ENCODE measurements at regions not wholly inside any gene's neighbourhood (a gene's known extent, or its start where the extent isn't known, plus 50 kb on each side); places are given as distances from the start of the nearest gene placed in this dataset.

- Histone ChIP-seq H3K4me3 (no peak overlapping the region), H3K27me3 (no peaks in the 10 kb centered on the region), H3K36me3 (no peaks in the 10 kb centered on the region), H3K4me1 (no peaks in the 10 kb centered on the region), H3K9me3 (no peaks in the 10 kb centered on the region), H3K27ac (no peak overlapping the region)
- ATAC-seq (no peak), DNase-seq (no peak)
- TF ChIP-seq, protein P1, sequence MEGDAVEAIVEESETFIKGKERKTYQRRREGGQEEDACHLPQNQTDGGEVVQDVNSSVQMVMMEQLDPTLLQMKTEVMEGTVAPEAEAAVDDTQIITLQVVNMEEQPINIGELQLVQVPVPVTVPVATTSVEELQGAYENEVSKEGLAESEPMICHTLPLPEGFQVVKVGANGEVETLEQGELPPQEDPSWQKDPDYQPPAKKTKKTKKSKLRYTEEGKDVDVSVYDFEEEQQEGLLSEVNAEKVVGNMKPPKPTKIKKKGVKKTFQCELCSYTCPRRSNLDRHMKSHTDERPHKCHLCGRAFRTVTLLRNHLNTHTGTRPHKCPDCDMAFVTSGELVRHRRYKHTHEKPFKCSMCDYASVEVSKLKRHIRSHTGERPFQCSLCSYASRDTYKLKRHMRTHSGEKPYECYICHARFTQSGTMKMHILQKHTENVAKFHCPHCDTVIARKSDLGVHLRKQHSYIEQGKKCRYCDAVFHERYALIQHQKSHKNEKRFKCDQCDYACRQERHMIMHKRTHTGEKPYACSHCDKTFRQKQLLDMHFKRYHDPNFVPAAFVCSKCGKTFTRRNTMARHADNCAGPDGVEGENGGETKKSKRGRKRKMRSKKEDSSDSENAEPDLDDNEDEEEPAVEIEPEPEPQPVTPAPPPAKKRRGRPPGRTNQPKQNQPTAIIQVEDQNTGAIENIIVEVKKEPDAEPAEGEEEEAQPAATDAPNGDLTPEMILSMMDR (IDR thresholded peaks at IDR 0.05) = no peak
- intact Hi-C loops (cut with DNase I) = no loop called here
Measured at GRCh38 chr9:90476058-90476457, 166.6 kb downstream of the DIRAS2 start.

- ATAC-seq (no peak), DNase-seq (no peak)
- intact Hi-C loops (cut with DNase I) = no loop called here
- H3K36me3 ChIP-seq = no peaks in the 10 kb centered on the region
- H3K27ac ChIP-seq = no peak overlapping the region
- no peak overlapping the region for H3K4me3 ChIP-seq
- H3K27me3 ChIP-seq = no peaks in the 10 kb centered on the region
- H3K9me3 ChIP-seq = no peaks in the 10 kb centered on the region
- TF ChIP-seq, protein P1 (IDR thresholded peaks at IDR 0.05) = no peak
- no peaks in the 10 kb centered on the region for H3K4me1 ChIP-seq
Measured at GRCh38 chr9:90477535-90477934, 165.1 kb downstream of the DIRAS2 start.

- Histone ChIP-seq H3K27me3 (no peaks in the 10 kb centered on the region), H3K27ac (no peak overlapping the region), H3K9me3 (no peaks in the 10 kb centered on the region), H3K4me3 (no peak overlapping the region), H3K36me3 (no peaks in the 10 kb centered on the region), H3K4me1 (no peaks in the 10 kb centered on the region)
- TF ChIP-seq, protein P1 (IDR thresholded peaks at IDR 0.05) = no peak
- intact Hi-C loops (cut with DNase I) = no loop called here
- no peak for DNase-seq
- no peak for ATAC-seq
Measured at GRCh38 chr9:90478821-90479220, 163.8 kb downstream of the DIRAS2 start.

GRCh38 chr9:90485028-90485427, 157.6 kb downstream of the DIRAS2 start:
- H3K4me3 ChIP-seq = no peak overlapping the region
- H3K36me3 ChIP-seq = no peaks in the 10 kb centered on the region
- H3K27me3 ChIP-seq = no peaks in the 10 kb centered on the region
- TF ChIP-seq, protein P1 (IDR thresholded peaks at IDR 0.05) = no peak
- ATAC-seq (no peak), DNase-seq (no peak)
- intact Hi-C loops (cut with DNase I) = no loop called here
- no peak overlapping the region for H3K27ac ChIP-seq
- no peaks in the 10 kb centered on the region for H3K9me3 ChIP-seq
- H3K4me1 ChIP-seq = no peaks in the 10 kb centered on the region

DNA sequence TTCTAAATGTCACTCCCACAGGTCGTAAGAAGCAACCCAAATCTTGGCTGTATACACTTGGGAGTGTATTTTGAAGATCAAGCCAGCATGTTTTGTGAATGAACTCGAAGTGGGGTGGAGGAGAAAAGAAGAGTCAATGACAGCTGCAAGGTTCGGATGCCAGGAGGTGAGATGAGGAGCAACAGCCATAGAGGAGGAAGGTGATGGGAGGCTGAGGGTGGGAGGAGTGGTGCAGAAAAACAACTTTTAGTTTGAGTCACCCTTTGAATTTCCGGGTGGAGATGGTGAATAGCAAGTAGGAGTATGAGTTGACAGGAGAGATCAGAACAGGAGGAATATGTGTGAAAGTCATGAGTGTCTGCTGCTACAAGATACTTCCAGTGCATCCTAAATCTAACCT, 153.6 kb downstream of the DIRAS2 start:
- TF ChIP-seq, protein P1 (IDR thresholded peaks at IDR 0.05) = no peak
- Histone ChIP-seq H3K36me3 (no peaks in the 10 kb centered on the region), H3K27ac (no peak overlapping the region), H3K4me1 (no peaks in the 10 kb centered on the region), H3K9me3 (no peaks in the 10 kb centered on the region), H3K4me3 (no peak overlapping the region), H3K27me3 (no peaks in the 10 kb centered on the region)
- intact Hi-C loops (cut with DNase I) = no loop called here
- no peak for DNase-seq
- no peak for ATAC-seq
